ENCODE measurements at regions not wholly inside any gene's neighbourhood (a gene's known extent, or its start where the extent isn't known, plus 50 kb on each side); places are given as distances from the start of the nearest gene placed in this dataset.

- Histone ChIP-seq H3K27ac (ENCODE audit: low read length) (no peak overlapping the region), H3K4me3 (ENCODE audit: low read length) (no peak overlapping the region), H3K9me3 (ENCODE audit: control insufficient read depth, insufficient read depth, low read length) (peaks cover 4% of the 10 kb centered on the region), H3K4me1 (ENCODE audit: control insufficient read depth, insufficient read depth, low read length) (peaks cover 4% of the 10 kb centered on the region), H3K36me3 (ENCODE audit: control insufficient read depth, insufficient read depth, low read length) (no peaks in the 10 kb centered on the region), H3K27me3 (ENCODE audit: control insufficient read depth, insufficient read depth, low read length) (no peaks in the 10 kb centered on the region)
- no peaks in the 10 kb centered on the region for H3K9me3 Mint-ChIP-seq
- DNase-seq = no peak
- H3K27ac Mint-ChIP-seq = peak overlapping the region in 1 of 2 donors; percentile 8
- intact Hi-C loops (cut with micrococcal nuclease) = no loop called here
- no peak overlapping the region for H3K4me3 Mint-ChIP-seq
- no peak for TF ChIP-seq CTCF (IDR thresholded peaks at IDR 0.05)
- H3K36me3 Mint-ChIP-seq = no peaks in the 10 kb centered on the region
- ATAC-seq = no peak
- 87% methylated on average over 6 of the region's 6 CpGs for WGBS (ENCODE audit: insufficient coverage)
- H3K4me1 Mint-ChIP-seq = peaks cover 19 to 21% of the 10 kb centered on the region in 2 donors
- H3K27me3 Mint-ChIP-seq (ENCODE audit: low read depth in 2 of 2) = no peaks in the 10 kb centered on the region
These were observed 80.7 kb upstream of the ITGA4 start for GRCh38 chr2:181376442-181376841.

DNA sequence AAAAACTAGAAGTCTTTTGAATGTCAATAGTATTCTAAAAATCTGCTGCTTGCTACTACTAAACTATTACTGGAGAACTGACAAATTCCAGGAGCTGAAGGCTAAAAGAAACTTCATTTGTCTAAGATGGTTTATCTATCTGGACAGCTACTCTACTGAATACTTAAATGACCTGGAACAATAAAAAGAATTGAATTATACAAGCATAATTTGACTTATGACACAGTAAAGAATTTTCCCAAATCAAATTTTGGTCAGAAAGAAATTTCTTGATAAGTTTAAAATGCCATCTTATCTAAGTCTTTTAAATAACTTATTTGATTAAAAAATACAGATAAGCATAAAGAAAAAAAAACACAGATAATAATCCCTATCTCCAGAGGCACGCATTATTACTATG lies 80.2 kb upstream of the ITGA4 start:
- H3K4me3 Mint-ChIP-seq = no peak overlapping the region
- H3K9me3 ChIP-seq (ENCODE audit: control insufficient read depth, insufficient read depth, low read length) = peaks cover 4% of the 10 kb centered on the region
- ATAC-seq = no peak
- no CpG with 5 or more reads among the region's 1 CpG for WGBS (ENCODE audit: insufficient coverage)
- H3K27ac ChIP-seq (ENCODE audit: low read length) = no peak overlapping the region
- intact Hi-C loops (cut with micrococcal nuclease) = no loop called here
- no peaks in the 10 kb centered on the region for H3K27me3 Mint-ChIP-seq (ENCODE audit: low read depth in 2 of 2)
- H3K9me3 Mint-ChIP-seq = no peaks in the 10 kb centered on the region
- no peak overlapping the region for H3K4me3 ChIP-seq (ENCODE audit: low read length)
- H3K36me3 ChIP-seq (ENCODE audit: control insufficient read depth, insufficient read depth, low read length) = no peaks in the 10 kb centered on the region
- H3K4me1 Mint-ChIP-seq = peaks cover 14 to 15% of the 10 kb centered on the region in 2 donors
- no peak for DNase-seq
- H3K27me3 ChIP-seq (ENCODE audit: control insufficient read depth, insufficient read depth, low read length) = no peaks in the 10 kb centered on the region
- H3K4me1 ChIP-seq (ENCODE audit: control insufficient read depth, insufficient read depth, low read length) = peaks cover under 1% of the 10 kb centered on the region
- no peak overlapping the region for H3K27ac Mint-ChIP-seq
- no peaks in the 10 kb centered on the region for H3K36me3 Mint-ChIP-seq
- no peak for TF ChIP-seq CTCF (IDR thresholded peaks at IDR 0.05)

DNA sequence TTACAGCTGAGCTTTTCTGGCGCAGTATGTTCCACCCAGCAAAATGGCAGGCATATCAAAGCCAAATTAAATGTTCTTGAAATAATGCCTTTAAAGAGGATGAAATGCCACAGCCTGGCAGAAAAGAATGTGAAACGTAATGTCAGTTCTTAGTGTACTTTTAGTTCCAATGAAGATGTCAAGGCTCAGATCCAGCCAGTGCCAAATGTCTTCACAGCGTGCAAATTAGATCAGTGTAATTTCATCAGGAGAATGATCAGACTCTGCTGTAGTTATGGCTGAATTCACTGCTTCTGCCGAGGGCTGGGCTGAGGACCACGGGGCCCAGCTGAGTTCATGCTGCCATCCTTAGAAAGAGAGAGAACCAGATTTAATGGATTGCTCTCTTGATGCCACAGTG lies 78.7 kb upstream of the ITGA4 start:
- H3K27me3 ChIP-seq (ENCODE audit: control insufficient read depth, insufficient read depth, low read length) = no peaks in the 10 kb centered on the region
- no peak overlapping the region for H3K27ac ChIP-seq (ENCODE audit: low read length)
- no peak for DNase-seq
- intact Hi-C loops (cut with micrococcal nuclease) = no loop called here
- Mint-ChIP-seq H3K27ac (no peak overlapping the region), H3K4me3 (no peak overlapping the region), H3K36me3 (no peaks in the 10 kb centered on the region), H3K27me3 (ENCODE audit: low read depth in 2 of 2) (no peaks in the 10 kb centered on the region), H3K4me1 (peaks cover 0 to under 1% of the 10 kb centered on the region in 2 donors), H3K9me3 (no peaks in the 10 kb centered on the region)
- TF ChIP-seq CTCF (IDR thresholded peaks at IDR 0.05) = no peak
- H3K36me3 ChIP-seq (ENCODE audit: control insufficient read depth, insufficient read depth, low read length) = no peaks in the 10 kb centered on the region
- peaks cover 4% of the 10 kb centered on the region for H3K9me3 ChIP-seq (ENCODE audit: control insufficient read depth, insufficient read depth, low read length)
- no peak overlapping the region for H3K4me3 ChIP-seq (ENCODE audit: low read length)
- no peaks in the 10 kb centered on the region for H3K4me1 ChIP-seq (ENCODE audit: control insufficient read depth, insufficient read depth, low read length)
- no peak for ATAC-seq
- 95% methylated on average over 5 of the region's 5 CpGs for WGBS (ENCODE audit: insufficient coverage)

DNA sequence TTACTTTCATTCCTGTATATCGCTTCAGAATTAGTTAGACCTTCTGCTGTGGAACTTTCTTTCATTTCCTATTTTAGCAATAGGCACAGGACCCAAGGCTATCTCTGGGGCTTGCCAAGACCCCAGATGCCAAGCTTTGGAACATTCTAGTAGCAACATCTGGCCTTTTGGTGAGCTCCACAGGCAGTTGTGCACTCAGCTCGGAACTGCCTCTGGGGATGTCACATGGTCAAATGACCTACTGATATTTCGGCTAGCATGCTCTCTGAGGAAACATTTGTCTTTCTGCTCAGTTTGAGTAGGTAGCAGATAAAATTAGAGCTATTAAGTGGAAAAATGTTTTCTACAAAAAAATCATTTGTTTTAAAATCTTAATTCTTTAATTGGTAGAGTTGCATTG lies 76.6 kb upstream of the ITGA4 start:
- Histone ChIP-seq H3K9me3 (ENCODE audit: control insufficient read depth, insufficient read depth, low read length) (peaks cover 4% of the 10 kb centered on the region), H3K27me3 (ENCODE audit: control insufficient read depth, insufficient read depth, low read length) (no peaks in the 10 kb centered on the region), H3K4me1 (ENCODE audit: control insufficient read depth, insufficient read depth, low read length) (no peaks in the 10 kb centered on the region), H3K4me3 (ENCODE audit: low read length) (no peak overlapping the region), H3K36me3 (ENCODE audit: control insufficient read depth, insufficient read depth, low read length) (no peaks in the 10 kb centered on the region), H3K27ac (ENCODE audit: low read length) (no peak overlapping the region)
- Mint-ChIP-seq H3K9me3 (no peaks in the 10 kb centered on the region), H3K4me3 (no peak overlapping the region), H3K36me3 (no peaks in the 10 kb centered on the region), H3K27ac (no peak overlapping the region), H3K4me1 (no peaks in the 10 kb centered on the region), H3K27me3 (ENCODE audit: low read depth in 2 of 2) (no peaks in the 10 kb centered on the region)
- TF ChIP-seq CTCF (IDR thresholded peaks at IDR 0.05) = no peak
- ATAC-seq = no peak
- WGBS (ENCODE audit: insufficient coverage) = 85% methylated on average over 3 of the region's 3 CpGs
- no peak for DNase-seq
- intact Hi-C loops (cut with micrococcal nuclease) = no loop called here

Measured in natural killer cell (primary cell).